GM10266 (cell line): ENCODE measurements at regions not wholly inside any gene's neighbourhood (a gene's known extent, or its start where the extent isn't known, plus 50 kb on each side); places are given as distances from the start of the nearest gene placed in this dataset.

ENCODE experiments used
- DNase-seq: peaks from one replicate; pipeline ENCODE4 v3.0.0; 2012; ENCODE audit errors: extremely low spot score
- TF ChIP-seq, protein P1 (sequence below): IDR thresholded peaks from 2 replicates; pipeline ENCODE4 v1.5.1; 2012; ENCODE audit warnings: mild to moderate bottlenecking, low read depth; ENCODE audit not compliant: control insufficient read depth, insufficient read depth; ENCODE audit errors: missing control alignments

DNA sequence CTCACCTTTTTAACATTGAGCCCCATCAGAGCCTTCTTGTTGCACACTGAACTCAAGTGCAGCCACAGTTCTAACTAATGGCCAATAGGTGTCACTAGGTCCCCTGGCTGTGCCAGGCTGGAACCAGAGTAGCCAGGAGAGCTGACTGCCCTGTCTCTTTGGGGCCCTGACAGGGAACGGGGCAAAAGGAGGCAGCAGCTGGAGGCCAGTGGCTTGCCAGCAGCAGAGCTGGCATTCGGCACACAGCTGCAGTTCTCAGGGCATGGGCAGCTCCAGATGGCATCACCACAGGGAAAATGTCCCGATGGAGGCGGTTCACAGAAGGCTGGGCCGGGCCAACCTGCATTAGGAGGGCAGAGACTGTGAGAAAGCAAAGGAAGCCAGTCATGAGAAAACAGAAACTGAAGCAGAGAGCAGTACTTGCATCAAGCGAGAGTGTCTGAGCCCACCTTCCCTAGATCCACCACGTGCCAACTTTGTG lies 188.6 kb downstream of the FCRL5 start:
- TF ChIP-seq, protein P1, sequence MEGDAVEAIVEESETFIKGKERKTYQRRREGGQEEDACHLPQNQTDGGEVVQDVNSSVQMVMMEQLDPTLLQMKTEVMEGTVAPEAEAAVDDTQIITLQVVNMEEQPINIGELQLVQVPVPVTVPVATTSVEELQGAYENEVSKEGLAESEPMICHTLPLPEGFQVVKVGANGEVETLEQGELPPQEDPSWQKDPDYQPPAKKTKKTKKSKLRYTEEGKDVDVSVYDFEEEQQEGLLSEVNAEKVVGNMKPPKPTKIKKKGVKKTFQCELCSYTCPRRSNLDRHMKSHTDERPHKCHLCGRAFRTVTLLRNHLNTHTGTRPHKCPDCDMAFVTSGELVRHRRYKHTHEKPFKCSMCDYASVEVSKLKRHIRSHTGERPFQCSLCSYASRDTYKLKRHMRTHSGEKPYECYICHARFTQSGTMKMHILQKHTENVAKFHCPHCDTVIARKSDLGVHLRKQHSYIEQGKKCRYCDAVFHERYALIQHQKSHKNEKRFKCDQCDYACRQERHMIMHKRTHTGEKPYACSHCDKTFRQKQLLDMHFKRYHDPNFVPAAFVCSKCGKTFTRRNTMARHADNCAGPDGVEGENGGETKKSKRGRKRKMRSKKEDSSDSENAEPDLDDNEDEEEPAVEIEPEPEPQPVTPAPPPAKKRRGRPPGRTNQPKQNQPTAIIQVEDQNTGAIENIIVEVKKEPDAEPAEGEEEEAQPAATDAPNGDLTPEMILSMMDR = peak; percentile 66
- DNase-seq = peak; percentile 53

DNA sequence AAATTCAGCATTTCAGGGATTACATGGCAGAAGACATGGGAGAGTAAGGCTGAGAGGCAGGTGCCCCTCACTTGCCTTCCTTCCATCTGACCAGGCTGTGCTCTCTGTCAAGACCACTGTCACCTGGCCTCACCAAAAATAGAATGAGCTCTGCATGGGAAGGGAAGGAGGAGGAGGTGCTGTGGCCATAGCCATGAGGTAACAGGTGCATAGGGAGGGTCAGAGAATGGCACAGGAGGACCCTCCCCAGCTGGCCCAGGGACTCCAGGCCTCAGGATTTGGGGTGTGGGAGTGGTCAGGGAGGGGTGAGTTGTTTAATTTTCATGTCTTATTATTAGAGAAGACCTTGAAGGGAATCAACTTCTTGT lies 192.3 kb downstream of the FCRL5 start:
- TF ChIP-seq, protein P1 = no peak
- no peak for DNase-seq

DNA sequence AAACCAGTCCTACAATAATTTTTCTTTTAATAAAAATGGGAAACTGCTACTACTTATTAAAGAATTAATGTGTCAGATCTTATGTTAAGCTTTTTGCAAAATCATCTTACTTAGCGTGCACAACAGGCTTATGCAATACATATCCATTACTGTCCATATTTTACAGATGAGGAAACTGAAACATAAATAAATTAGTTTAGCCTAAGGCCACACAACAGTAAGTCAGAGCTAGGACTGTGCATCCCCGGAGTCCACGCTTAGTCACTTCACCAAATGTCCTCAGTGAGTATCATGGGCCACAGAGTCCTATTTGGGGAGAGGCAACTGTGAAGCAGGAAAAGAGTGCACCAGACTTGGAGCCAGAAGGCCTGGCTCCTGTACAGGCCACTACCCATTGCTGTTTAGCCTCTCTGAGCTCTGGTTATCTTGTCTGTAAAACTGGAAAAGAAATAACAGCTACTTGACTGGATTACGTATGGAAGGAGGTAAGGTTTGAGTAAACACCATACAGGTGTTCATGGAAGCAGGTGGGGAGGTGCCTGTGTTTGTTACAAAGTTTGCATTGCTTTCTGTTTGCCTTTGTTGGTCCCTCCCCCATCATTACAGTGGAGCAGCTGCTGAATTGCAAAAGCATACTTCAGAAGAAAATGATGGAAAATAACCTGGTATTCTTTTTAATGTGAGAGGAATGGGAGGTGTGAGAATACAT lies 192.8 kb downstream of the FCRL5 start:
- TF ChIP-seq, protein P1 = no peak
- no peak for DNase-seq

DNA sequence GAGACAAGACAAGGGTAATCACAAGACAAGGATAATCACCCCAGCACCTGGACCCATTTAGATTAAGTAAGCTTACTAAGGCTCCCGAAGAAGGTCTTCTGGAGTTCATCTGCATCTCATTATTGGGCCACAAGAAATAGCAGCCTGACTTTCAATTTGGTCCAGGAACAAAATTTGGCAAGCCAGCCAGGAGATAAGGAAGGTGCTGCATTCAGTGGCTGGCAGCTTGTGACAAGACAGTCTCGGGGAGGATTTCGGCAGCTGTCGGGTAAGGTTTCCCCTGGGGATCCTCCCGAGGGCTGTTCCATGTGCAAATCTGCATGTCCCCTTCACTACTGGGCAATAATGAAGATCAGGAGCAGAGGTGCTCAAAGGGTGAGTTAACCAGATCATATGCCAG lies 195.2 kb downstream of the FCRL5 start:
- TF ChIP-seq, protein P1 = no peak
- no peak for DNase-seq

DNA sequence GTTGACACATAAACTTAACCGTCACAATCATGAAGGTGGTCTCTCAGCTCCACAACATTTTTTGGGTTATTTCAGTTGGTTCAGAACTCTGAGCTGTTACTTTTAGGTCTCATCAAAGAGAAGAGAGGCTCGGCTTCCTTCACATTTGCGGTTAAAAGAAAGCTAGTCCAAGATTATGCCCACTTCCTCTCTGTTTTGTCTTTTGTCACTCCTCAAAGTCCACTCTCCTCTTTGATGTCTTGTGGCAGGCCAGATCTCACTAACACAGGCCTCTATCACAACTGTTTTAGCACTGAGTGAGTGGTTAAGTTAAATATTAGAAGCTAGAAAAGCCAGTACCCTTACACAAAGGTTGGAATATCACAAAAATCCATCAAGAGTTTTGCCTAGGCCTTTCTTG lies 195.7 kb downstream of the FCRL5 start:
- no peak for DNase-seq
- TF ChIP-seq, protein P1 = no peak

DNA sequence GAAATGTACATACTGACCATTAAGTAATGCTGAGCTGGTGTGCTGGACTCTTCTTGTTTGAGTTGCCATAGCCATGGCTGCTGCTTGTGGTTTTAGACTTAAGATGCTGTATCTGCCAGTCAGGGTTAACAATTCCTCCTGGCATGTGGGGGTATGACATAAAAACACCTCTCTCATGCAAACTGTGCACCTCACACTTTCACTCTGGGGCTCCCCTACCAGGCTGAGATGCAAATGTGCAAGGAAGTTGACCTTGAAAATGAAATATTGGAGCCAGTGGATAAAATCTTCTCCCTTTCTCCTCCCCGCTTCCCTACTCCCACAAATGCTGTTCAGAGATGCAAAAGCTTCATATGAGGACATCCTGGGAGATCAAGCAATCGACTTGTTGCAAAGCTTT lies 198.8 kb downstream of the FCRL5 start:
- DNase-seq = no peak
- TF ChIP-seq, protein P1 = no peak

DNA sequence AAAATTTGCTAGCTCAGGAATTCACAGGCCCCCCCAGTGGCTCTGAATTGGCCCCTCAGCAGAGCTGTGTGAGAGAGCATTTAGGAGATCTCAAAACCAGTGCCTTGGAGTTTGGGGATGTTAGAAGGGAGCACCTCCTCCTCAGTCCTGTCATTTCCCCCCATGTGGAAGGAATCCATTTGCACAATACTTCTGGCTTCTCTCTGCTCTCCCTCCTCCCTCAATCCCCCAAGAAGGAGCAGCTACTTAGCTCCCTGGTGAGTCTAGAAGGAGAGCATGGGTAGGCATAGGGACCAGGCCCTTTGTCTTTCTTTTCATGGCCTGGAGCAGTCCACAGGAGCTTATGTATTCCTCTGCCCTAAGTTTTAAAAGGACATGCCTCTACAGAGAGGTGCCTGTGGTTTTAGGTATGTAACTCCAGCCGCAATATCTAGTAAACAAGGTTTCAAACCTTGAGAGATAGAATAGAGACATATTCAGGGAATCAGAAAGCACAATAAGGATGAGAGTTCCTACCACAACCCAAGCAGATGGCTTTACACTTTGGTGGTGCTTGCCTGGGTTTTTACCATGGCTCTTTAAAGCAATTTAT lies 199.4 kb downstream of the FCRL5 start:
- no peak for DNase-seq
- TF ChIP-seq, protein P1 = no peak
